Stimulated activated memory B cell treated with anti-CD40 and anti-IgM and Interleukin-4, amounts not matched to agents 10 μg/mL and 1 μg/mL and 100 μg/mL, for 72 hours (primary cell): ENCODE measurements at regions not wholly inside any gene's neighbourhood (a gene's known extent, or its start where the extent isn't known, plus 50 kb on each side); places are given as distances from the start of the nearest gene placed in this dataset.
"Not testable (repeated sequence)": the region's sequence is repeated elsewhere in the genome, so short reads cannot be mapped to it uniquely, and the experiment has no call there.

Experiments
- ATAC-seq: fragments of 150-1000 bp; cut with Tn5 transposase; 2 replicates; pipeline ENCODE4 v1.10.0; 2021
- H3K27ac Mint-ChIP-seq: one replicate; pipeline ENCODE4 v1.8.0; 2022; ENCODE audit warnings: mild to moderate bottlenecking, mixed read lengths
- H3K27me3 Mint-ChIP-seq: one replicate; pipeline ENCODE4 v1.8.0; 2022; ENCODE audit warnings: mixed read lengths
- H3K36me3 Mint-ChIP-seq: one replicate; pipeline ENCODE4 v1.8.0; 2022; ENCODE audit warnings: mixed read lengths
- H3K4me1 Mint-ChIP-seq: one replicate; pipeline ENCODE4 v1.8.0; 2022; ENCODE audit warnings: mixed read lengths
- H3K4me3 Mint-ChIP-seq: one replicate; pipeline ENCODE4 v1.8.0; 2022; ENCODE audit warnings: mild to moderate bottlenecking, moderate library complexity, mixed read lengths
- H3K9me3 Mint-ChIP-seq: one replicate; pipeline ENCODE4 v1.8.0; 2022; ENCODE audit warnings: mixed read lengths

- H3K36me3 Mint-ChIP-seq, ATAC-seq, H3K27me3 Mint-ChIP-seq, H3K27ac Mint-ChIP-seq, H3K4me1 Mint-ChIP-seq, H3K9me3 Mint-ChIP-seq, H3K4me3 Mint-ChIP-seq: not testable (repeated sequence)
Observed at GRCh38 chr15:31696509-31696908, 333.8 kb upstream of the CHRNA7 start.

DNA sequence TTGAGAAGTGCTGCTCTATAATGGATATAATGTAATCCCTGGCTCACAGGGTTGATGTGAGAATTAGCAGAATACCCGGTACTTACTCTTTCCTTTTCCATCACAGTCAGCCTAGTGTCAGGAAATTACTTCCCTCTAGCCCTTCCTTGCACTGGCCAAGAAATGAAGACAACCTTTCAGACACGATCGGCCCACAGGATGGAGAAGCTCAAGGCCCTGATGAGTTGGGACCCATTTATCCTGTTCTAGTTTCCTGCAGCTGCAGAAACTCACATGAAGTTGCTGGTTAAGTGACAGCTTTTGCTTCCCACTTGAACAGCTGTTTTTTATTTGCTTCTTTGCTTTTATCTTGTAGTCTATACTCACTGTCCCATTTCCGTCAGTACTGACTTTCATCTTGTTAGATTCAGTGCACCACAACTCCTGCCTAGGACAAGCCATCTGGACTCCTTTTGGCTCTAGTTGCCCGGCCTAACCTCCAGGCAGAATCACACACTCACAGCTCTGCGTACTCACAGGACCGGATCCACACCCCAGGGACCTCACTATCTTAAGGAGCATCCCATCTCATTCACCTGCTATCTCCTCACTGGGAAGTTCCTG lies 325.1 kb upstream of the CHRNA7 start:
- H3K4me1 Mint-ChIP-seq, ATAC-seq, H3K9me3 Mint-ChIP-seq, H3K27ac Mint-ChIP-seq, H3K36me3 Mint-ChIP-seq, H3K4me3 Mint-ChIP-seq, H3K27me3 Mint-ChIP-seq: not testable (repeated sequence)

DNA sequence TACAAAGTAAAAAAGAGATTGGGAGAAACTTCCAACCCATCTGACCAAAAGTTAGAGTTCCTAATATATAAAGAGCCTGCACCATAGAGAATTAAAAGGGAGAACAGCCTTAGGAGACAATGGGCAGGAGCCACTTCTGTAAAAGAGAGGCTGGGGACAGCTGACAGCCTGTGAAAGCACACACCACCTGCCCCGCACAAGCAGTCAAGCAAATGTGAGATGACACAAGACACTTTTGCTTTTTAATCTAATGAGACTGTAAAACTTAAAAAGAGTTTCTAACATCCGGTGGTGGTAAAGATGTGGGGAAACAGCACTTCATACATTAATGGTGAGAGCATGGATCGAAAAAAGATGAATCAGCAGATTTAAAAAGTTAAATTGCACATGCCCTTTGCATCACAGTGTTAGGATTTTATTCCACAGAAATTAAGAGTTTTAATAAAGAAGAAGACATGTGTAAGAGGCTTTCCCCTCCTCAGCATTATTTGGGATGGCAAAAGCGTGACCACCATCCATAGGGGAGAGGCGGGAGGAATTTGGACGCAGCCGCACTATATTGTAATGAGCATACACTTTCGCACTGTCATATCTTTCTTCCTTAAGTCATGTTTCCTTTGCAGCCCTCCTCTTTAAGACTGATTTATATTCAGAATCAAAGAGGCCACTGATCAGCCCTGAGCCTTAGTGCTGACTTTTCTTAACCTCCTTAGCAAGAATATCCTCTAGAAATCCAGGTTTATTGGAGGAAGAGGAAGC lies 322.2 kb upstream of the CHRNA7 start:
- not testable (repeated sequence) for H3K36me3 Mint-ChIP-seq, H3K27me3 Mint-ChIP-seq, H3K4me1 Mint-ChIP-seq, H3K4me3 Mint-ChIP-seq, H3K9me3 Mint-ChIP-seq, H3K27ac Mint-ChIP-seq
- peak; percentile 77 for ATAC-seq

DNA sequence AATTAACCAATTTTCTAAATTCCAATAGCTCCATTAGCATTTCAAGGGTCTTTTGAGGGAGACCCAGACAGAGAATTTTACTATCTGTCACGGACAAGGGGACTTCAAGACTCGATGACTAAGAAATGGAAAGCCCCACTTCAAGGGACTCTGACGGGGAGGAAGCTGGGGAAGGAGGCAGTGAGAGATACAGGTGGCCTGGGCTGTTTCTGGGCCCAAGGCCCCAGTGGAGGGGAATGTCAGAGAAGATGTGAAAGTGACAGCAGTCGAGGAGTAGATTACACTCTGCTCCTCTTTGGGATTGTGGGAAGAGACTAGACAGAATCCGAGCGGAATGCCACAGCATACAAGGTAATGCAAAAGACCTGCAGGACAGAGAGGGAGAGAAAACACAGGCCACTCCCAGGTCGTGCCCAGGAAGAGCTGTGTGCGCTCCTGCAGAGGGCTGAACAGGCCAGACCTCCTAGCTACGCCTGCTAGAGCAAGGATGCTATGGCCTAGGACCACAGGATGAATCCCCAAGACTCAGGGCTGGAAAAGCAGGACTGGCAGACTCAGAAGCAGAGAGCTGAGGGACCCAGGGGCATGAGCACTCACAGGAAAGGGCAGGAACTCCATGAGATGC lies 321.5 kb upstream of the CHRNA7 start:
- H3K9me3 Mint-ChIP-seq, H3K36me3 Mint-ChIP-seq, H3K27me3 Mint-ChIP-seq, H3K4me3 Mint-ChIP-seq, H3K27ac Mint-ChIP-seq, H3K4me1 Mint-ChIP-seq: not testable (repeated sequence)
- ATAC-seq: peak; percentile 90

DNA sequence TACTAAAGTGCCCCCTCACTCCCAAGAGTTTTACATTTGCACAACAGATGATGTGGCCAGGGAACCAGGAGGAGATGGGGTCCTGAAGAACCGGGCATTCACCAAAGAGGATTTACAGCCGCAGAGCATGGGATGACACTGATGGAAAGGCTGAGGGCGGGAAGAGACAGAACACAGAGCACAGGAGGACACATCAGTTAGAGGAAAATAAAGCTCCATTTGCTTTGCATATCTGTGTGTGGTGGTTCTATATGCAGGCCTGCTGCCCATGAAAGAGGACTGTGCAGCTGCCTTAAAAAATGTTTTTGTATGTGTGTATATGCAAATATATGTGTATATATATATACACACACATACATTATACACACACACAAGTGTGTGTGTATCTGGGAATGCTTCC lies 320.8 kb upstream of the CHRNA7 start:
- ATAC-seq, H3K36me3 Mint-ChIP-seq, H3K4me1 Mint-ChIP-seq, H3K4me3 Mint-ChIP-seq, H3K27me3 Mint-ChIP-seq, H3K27ac Mint-ChIP-seq, H3K9me3 Mint-ChIP-seq: not testable (repeated sequence)

- ATAC-seq, H3K4me1 Mint-ChIP-seq, H3K9me3 Mint-ChIP-seq, H3K27ac Mint-ChIP-seq, H3K36me3 Mint-ChIP-seq, H3K4me3 Mint-ChIP-seq, H3K27me3 Mint-ChIP-seq: not testable (repeated sequence)
Observed at GRCh38 chr15:31710806-31711205, 319.5 kb upstream of the CHRNA7 start.

DNA sequence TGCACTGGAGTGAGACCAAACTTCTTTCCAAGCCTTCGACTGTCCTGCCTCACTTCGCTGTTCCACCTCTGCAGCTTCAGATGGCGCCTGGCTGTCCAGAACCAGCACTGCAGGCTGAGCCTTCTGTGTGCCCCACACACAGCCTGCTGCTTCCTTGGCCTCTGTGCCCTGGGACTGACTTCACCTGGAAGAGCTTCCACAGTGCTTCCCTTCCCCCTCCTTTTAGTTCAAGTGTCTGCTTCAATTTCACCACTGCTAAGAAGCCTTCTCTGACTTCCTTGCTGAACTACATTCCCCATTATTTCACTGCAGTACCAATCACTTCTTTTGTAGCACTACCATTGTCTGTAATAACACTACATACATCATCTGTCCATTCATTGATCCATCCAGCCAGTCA lies 315.1 kb upstream of the CHRNA7 start:
- not testable (repeated sequence) for H3K4me1 Mint-ChIP-seq, H3K27ac Mint-ChIP-seq, H3K4me3 Mint-ChIP-seq, ATAC-seq, H3K36me3 Mint-ChIP-seq, H3K9me3 Mint-ChIP-seq, H3K27me3 Mint-ChIP-seq

- not testable (repeated sequence) for H3K9me3 Mint-ChIP-seq, H3K4me3 Mint-ChIP-seq, H3K36me3 Mint-ChIP-seq, H3K27ac Mint-ChIP-seq, ATAC-seq, H3K27me3 Mint-ChIP-seq, H3K4me1 Mint-ChIP-seq
Observed at GRCh38 chr15:31718625-31719024, 311.7 kb upstream of the CHRNA7 start.

- not testable (repeated sequence) for H3K4me1 Mint-ChIP-seq, H3K4me3 Mint-ChIP-seq, H3K9me3 Mint-ChIP-seq, H3K36me3 Mint-ChIP-seq, H3K27ac Mint-ChIP-seq, H3K27me3 Mint-ChIP-seq, ATAC-seq
Observed at GRCh38 chr15:31719396-31720022, 310.8 kb upstream of the CHRNA7 start.

DNA sequence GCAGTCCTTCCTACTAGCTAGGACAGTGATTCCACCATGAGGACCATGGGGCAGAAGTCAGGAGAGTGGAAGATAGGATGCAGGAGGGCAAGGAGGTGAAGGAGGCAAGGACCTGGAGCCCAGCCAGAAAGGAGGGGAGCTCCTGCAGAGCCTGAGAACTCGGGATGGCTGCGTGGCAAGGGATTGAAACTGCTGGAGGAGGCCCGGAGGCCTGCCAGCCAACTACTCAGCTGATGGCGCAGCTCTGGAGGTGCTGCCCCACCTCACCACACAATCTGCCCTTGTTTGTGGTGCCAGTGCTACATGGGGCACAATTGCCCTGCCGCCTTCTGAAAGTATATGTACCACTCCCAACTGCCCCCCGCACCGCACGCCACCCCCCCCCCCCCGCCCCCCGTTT lies 307.3 kb upstream of the CHRNA7 start:
- H3K4me1 Mint-ChIP-seq, H3K36me3 Mint-ChIP-seq, H3K9me3 Mint-ChIP-seq, ATAC-seq, H3K4me3 Mint-ChIP-seq, H3K27ac Mint-ChIP-seq: not testable (repeated sequence)
- peaks cover 14% of the 10 kb centered on the region for H3K27me3 Mint-ChIP-seq

DNA sequence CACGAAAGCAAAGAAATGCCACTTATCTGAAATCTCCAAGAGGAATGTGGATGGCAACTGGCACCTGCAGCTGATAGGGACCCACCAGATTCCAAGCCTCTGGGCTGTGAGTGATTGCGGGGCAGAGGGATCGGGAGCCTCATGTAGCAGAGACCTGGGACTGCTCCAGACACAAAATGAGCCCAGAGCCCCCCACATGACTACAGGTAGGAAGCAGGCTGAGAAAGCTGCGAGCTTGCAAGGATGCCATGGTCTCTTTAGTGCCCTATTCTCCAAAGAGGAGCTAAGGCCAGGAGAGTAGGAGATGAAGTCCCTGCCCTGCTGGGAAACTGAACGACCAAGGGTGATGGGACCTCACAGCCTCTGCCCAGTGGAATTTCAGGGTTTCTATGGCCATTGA lies 305.4 kb upstream of the CHRNA7 start:
- H3K9me3 Mint-ChIP-seq, H3K27ac Mint-ChIP-seq, H3K36me3 Mint-ChIP-seq, H3K4me3 Mint-ChIP-seq, H3K4me1 Mint-ChIP-seq, ATAC-seq: not testable (repeated sequence)
- H3K27me3 Mint-ChIP-seq: peaks cover 28% of the 10 kb centered on the region

DNA sequence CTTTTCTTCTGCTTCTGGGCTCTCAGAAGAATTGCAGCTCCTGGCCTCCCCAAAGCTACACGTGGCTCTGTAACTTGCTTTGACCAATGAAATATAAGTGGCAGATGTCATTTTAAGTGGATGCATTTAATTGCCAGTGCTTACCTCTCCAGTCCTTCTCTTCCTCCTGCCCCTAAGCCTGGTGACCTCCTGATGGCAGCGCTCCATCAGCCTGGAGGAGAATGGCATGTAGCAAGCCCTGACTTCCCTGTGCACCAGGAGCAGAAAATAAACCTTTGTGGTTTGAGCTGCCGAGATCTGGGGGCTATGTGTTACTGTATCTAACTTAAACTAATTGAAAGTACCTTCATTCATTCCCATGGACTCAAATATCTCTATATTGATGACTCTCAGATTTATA lies 304.7 kb upstream of the CHRNA7 start:
- H3K36me3 Mint-ChIP-seq, ATAC-seq, H3K4me1 Mint-ChIP-seq, H3K27ac Mint-ChIP-seq, H3K4me3 Mint-ChIP-seq: not testable (repeated sequence)
- peaks cover 35% of the 10 kb centered on the region for H3K27me3 Mint-ChIP-seq
- peaks cover 10% of the 10 kb centered on the region for H3K9me3 Mint-ChIP-seq

GRCh38 chr15:31727612-31728011 lies 302.7 kb upstream of the CHRNA7 start:
- no peaks in the 10 kb centered on the region for H3K4me1 Mint-ChIP-seq
- no peak for ATAC-seq
- H3K27me3 Mint-ChIP-seq: peaks cover 44% of the 10 kb centered on the region
- peaks cover 14% of the 10 kb centered on the region for H3K9me3 Mint-ChIP-seq
- no peaks in the 10 kb centered on the region for H3K36me3 Mint-ChIP-seq
- no peak overlapping the region for H3K27ac Mint-ChIP-seq
- no peak overlapping the region for H3K4me3 Mint-ChIP-seq

GRCh38 chr15:31732726-31733125 lies 297.6 kb upstream of the CHRNA7 start:
- no peaks in the 10 kb centered on the region for H3K36me3 Mint-ChIP-seq
- H3K27me3 Mint-ChIP-seq: peaks cover 49% of the 10 kb centered on the region
- no peak overlapping the region for H3K4me3 Mint-ChIP-seq
- ATAC-seq: no peak
- H3K9me3 Mint-ChIP-seq: peaks cover 21% of the 10 kb centered on the region
- H3K4me1 Mint-ChIP-seq: no peaks in the 10 kb centered on the region
- no peak overlapping the region for H3K27ac Mint-ChIP-seq

GRCh38 chr15:31733424-31733823 lies 296.9 kb upstream of the CHRNA7 start:
- Mint-ChIP-seq H3K9me3 (peaks cover 18% of the 10 kb centered on the region), H3K36me3 (no peaks in the 10 kb centered on the region), H3K27ac (no peak overlapping the region), H3K4me3 (no peak overlapping the region), H3K27me3 (peaks cover 49% of the 10 kb centered on the region), H3K4me1 (no peaks in the 10 kb centered on the region)
- ATAC-seq: no peak

DNA sequence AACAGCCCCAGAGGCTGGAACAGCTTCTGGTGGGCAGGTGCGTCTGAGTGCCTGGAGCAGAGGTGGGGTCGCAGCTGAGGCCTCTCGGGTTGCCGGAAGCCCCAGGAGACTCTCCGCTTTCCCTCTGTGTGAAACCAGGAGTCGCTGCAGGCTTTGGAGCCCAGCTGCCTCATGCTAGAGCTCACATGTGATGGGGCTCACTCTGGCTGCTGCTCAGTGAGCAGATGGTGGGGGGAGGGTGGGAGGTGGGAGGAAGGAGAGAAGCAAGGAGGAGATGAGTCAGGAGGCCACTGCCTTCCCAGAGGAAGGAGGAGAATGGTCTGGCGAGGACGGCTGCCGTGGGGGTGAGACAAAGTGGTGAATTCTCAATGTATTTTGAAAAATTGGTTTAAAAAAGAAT lies 290.1 kb upstream of the CHRNA7 start:
- H3K27ac Mint-ChIP-seq: no peak overlapping the region
- ATAC-seq: no peak
- no peak overlapping the region for H3K4me3 Mint-ChIP-seq
- H3K4me1 Mint-ChIP-seq: no peaks in the 10 kb centered on the region
- no peaks in the 10 kb centered on the region for H3K36me3 Mint-ChIP-seq
- H3K27me3 Mint-ChIP-seq: peaks cover 15% of the 10 kb centered on the region
- peaks cover 23% of the 10 kb centered on the region for H3K9me3 Mint-ChIP-seq
